ENCODE measurements at regions not wholly inside any gene's neighbourhood (a gene's known extent, or its start where the extent isn't known, plus 50 kb on each side); places are given as distances from the start of the nearest gene placed in this dataset.

GRCh38 chr3:164779816-164780215 is 298.5 kb downstream of the SI start:
- TF ChIP-seq, protein P1, sequence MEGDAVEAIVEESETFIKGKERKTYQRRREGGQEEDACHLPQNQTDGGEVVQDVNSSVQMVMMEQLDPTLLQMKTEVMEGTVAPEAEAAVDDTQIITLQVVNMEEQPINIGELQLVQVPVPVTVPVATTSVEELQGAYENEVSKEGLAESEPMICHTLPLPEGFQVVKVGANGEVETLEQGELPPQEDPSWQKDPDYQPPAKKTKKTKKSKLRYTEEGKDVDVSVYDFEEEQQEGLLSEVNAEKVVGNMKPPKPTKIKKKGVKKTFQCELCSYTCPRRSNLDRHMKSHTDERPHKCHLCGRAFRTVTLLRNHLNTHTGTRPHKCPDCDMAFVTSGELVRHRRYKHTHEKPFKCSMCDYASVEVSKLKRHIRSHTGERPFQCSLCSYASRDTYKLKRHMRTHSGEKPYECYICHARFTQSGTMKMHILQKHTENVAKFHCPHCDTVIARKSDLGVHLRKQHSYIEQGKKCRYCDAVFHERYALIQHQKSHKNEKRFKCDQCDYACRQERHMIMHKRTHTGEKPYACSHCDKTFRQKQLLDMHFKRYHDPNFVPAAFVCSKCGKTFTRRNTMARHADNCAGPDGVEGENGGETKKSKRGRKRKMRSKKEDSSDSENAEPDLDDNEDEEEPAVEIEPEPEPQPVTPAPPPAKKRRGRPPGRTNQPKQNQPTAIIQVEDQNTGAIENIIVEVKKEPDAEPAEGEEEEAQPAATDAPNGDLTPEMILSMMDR (conservative IDR thresholded peaks at IDR 0.05): no peak
- H3K27ac Mint-ChIP-seq (ENCODE audit: unreplicated experiment): no peak overlapping the region
- no peak for DNase-seq (ENCODE audit: low read depth, low spot score)
- no peaks in the 10 kb centered on the region for H3K4me1 Mint-ChIP-seq
- no peak overlapping the region for H3K4me3 Mint-ChIP-seq
- peaks cover 2% of the 10 kb centered on the region for H3K9me3 Mint-ChIP-seq
- no peaks in the 10 kb centered on the region for H3K27me3 Mint-ChIP-seq (ENCODE audit: low read depth)
- no peaks in the 10 kb centered on the region for H3K36me3 Mint-ChIP-seq (ENCODE audit: low read depth)

DNA sequence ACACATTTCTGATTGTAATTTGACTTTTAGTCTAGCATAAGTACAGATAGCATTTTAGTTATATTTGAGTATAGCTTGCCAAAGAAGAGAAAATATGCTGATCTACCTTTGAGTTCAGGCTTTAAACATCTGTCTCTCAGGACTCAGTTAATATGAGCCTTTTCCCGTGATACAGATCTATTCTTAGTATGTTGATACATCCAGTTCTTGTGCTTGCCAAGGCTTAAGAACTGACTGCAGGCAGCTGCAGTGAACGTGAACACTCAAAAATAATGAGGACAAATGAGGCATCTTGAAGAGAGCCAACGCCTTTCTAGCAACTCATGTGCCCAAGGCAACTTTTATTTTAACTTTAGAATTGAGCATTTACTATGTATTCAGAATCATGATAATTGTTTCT is 325.5 kb downstream of the SI start:
- DNase-seq (ENCODE audit: low read depth, low spot score): no peak
- no peak overlapping the region for H3K4me3 Mint-ChIP-seq
- H3K4me1 Mint-ChIP-seq: no peaks in the 10 kb centered on the region
- no peaks in the 10 kb centered on the region for H3K27me3 Mint-ChIP-seq (ENCODE audit: low read depth)
- TF ChIP-seq, protein P1 (conservative IDR thresholded peaks at IDR 0.05): no peak
- H3K27ac Mint-ChIP-seq (ENCODE audit: unreplicated experiment): no peak overlapping the region
- no peaks in the 10 kb centered on the region for H3K9me3 Mint-ChIP-seq
- no peaks in the 10 kb centered on the region for H3K36me3 Mint-ChIP-seq (ENCODE audit: low read depth)

DNA sequence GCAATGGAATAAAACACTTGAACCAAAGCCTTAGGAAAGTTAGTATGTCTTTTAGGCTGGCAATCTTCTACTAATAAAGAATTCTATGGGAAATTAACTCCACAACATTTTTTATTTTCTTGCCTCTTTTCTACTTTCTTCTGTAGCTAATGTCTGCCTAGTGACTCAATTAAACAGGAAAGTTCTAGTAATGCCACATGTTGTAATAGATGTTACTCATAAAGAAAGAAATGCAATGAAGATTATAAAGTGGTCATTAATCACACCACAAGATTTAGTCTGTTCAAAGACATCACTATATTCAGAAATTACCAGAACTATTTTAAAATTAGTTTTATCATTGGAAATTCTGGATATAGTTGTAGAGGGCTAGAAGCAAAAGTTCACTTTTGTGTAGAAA is 329.7 kb downstream of the SI start:
- TF ChIP-seq, protein P1 (conservative IDR thresholded peaks at IDR 0.05): no peak
- Mint-ChIP-seq H3K27ac (ENCODE audit: unreplicated experiment) (no peak overlapping the region), H3K27me3 (ENCODE audit: low read depth) (no peaks in the 10 kb centered on the region), H3K36me3 (ENCODE audit: low read depth) (no peaks in the 10 kb centered on the region), H3K9me3 (no peaks in the 10 kb centered on the region), H3K4me1 (no peaks in the 10 kb centered on the region), H3K4me3 (no peak overlapping the region)
- DNase-seq (ENCODE audit: low read depth, low spot score): no peak

- DNase-seq (ENCODE audit: low read depth, low spot score): no peak
- Mint-ChIP-seq H3K4me3 (no peak overlapping the region), H3K4me1 (peaks cover 10% of the 10 kb centered on the region), H3K27me3 (ENCODE audit: low read depth) (no peaks in the 10 kb centered on the region), H3K27ac (ENCODE audit: unreplicated experiment) (no peak overlapping the region), H3K9me3 (peaks cover 6% of the 10 kb centered on the region), H3K36me3 (ENCODE audit: low read depth) (peaks cover 3% of the 10 kb centered on the region)
- TF ChIP-seq, protein P1 (conservative IDR thresholded peaks at IDR 0.05): no peak
Measured at GRCh38 chr3:164741869-164742268, 336.4 kb downstream of the SI start.

DNA sequence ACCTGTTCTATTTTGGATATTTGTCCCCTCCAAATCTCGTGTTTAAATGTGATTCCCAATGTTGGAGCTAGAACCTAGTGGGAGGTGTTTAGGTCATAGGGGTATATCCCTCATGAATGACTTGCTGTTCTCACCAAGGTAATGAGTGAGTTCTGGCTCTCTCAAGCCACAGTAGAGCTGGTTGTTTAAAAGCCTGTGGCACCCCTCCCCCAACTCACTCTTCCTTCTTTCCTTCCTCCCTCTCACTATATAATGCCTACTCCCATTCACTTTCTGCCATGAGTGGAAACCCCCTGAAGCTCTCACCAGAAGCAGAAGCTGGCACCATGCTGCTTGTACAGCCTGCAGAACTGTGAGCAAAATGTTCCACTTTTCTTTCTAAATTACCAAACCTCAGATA is 341.1 kb downstream of the SI start:
- DNase-seq (ENCODE audit: low read depth, low spot score): no peak
- TF ChIP-seq, protein P1 (conservative IDR thresholded peaks at IDR 0.05): no peak
- no peak overlapping the region for H3K27ac Mint-ChIP-seq (ENCODE audit: unreplicated experiment)
- peaks cover 3% of the 10 kb centered on the region for H3K36me3 Mint-ChIP-seq (ENCODE audit: low read depth)
- peaks cover 6% of the 10 kb centered on the region for H3K9me3 Mint-ChIP-seq
- peaks cover 29% of the 10 kb centered on the region for H3K4me1 Mint-ChIP-seq
- H3K4me3 Mint-ChIP-seq: no peak overlapping the region
- H3K27me3 Mint-ChIP-seq (ENCODE audit: low read depth): no peaks in the 10 kb centered on the region

GRCh38 chr3:164732166-164732565 is 346.1 kb downstream of the SI start:
- H3K36me3 Mint-ChIP-seq (ENCODE audit: low read depth): peaks cover 1% of the 10 kb centered on the region
- H3K4me3 Mint-ChIP-seq: no peak overlapping the region
- peaks cover 1% of the 10 kb centered on the region for H3K9me3 Mint-ChIP-seq
- H3K4me1 Mint-ChIP-seq: peaks cover 21% of the 10 kb centered on the region
- H3K27ac Mint-ChIP-seq (ENCODE audit: unreplicated experiment): no peak overlapping the region
- no peaks in the 10 kb centered on the region for H3K27me3 Mint-ChIP-seq (ENCODE audit: low read depth)
- DNase-seq (ENCODE audit: low read depth, low spot score): no peak
- TF ChIP-seq, protein P1 (conservative IDR thresholded peaks at IDR 0.05): no peak

All from neural crest cell (in vitro differentiated cells).